ENCODE measurements at regions not wholly inside any gene's neighbourhood (a gene's known extent, or its start where the extent isn't known, plus 50 kb on each side); places are given as distances from the start of the nearest gene placed in this dataset.

- TF ChIP-seq CTCF (IDR thresholded peaks at IDR 0.05) (no peak), EP300 (IDR thresholded peaks at IDR 0.05) (no peak)
Observed at GRCh38 chr14:40093800-40094199, 661.6 kb upstream of the FBXO33 start.

Data from stomach (tissue), 4 donors.